Panc1 (cell line): ENCODE measurements at regions not wholly inside any gene's neighbourhood (a gene's known extent, or its start where the extent isn't known, plus 50 kb on each side); places are given as distances from the start of the nearest gene placed in this dataset.

Source experiments
- ATAC-seq: fragments of 200-7000 bp; cut with Tn5 transposase; 2 replicates; pipeline ENCODE4 v1.9.1; 2020; ENCODE audit warnings: mild to moderate bottlenecking, moderate library complexity
- BruUV-seq: library from RNA; stranded (reverse); fragments of 400-500 nt; replicated peaks from 2 replicates; lab custom pipeline; 2021; lab: Mats Ljungman, UMichigan
- CTCF ChIA-PET: fragments of 300-600 bp; sonication (Branson Sonifier 250); formaldehyde crosslinking; loops from one replicate; lab custom pipeline; 2022; ENCODE audit warnings: antibody characterized with exemption; lab: Charles Lee
- POLR2A ChIA-PET: fragments of 300-600 bp; sonication (Branson Sonifier 250); formaldehyde crosslinking; loops from one replicate; lab custom pipeline; 2022; ENCODE audit warnings: antibody characterized with exemption; lab: Charles Lee
- DNase-seq: peaks from one replicate; pipeline ENCODE4 v3.0.0-alpha.2; 2010; ENCODE audit warnings: low read depth, low spot score
- H3K27ac ChIP-seq: 2 replicates; pipeline ENCODE4 v1.5.1; 2011; ENCODE audit warnings: mild to moderate bottlenecking, low read length, inconsistent platforms
- H3K27me3 ChIP-seq: fragments of 200-500 bp; sonication (Bioruptor generic); 2 replicates; pipeline ENCODE4 v1.6.0; 2014; ENCODE audit warnings: low read length, inconsistent platforms; ENCODE audit not compliant: control insufficient read depth, insufficient read depth
- H3K36me3 ChIP-seq: fragments of 200-500 bp; sonication (Bioruptor generic); 2 replicates; pipeline ENCODE4 v1.5.1; 2014; ENCODE audit warnings: inconsistent platforms, mild to moderate bottlenecking, low read length, moderate library complexity; ENCODE audit not compliant: control insufficient read depth, insufficient read depth
- H3K4me1 ChIP-seq: 2 replicates; pipeline ENCODE4 v1.5.1; 2011; ENCODE audit warnings: inconsistent platforms, mild to moderate bottlenecking, low read length, moderate library complexity; ENCODE audit not compliant: control insufficient read depth, insufficient read depth
- H3K4me3 ChIP-seq, 2 experiments: 2 replicates each; pipeline ENCODE4 v1.5.1; 2011 to 2012; ENCODE audit warnings: low read depth in 2 of 2, low read length in 2 of 2, mild to moderate bottlenecking in 2 of 2, inconsistent platforms in 1 of 2, moderate library complexity in 1 of 2
- H3K9me3 ChIP-seq: fragments of 200-500 bp; sonication (Bioruptor generic); 2 replicates; pipeline ENCODE4 v1.5.1; 2014; ENCODE audit warnings: low read depth, mild to moderate bottlenecking, inconsistent platforms, low read length, moderate library complexity; ENCODE audit not compliant: control insufficient read depth, insufficient read depth
- POLR2AphosphoS5 ChIP-seq: IDR thresholded peaks from 2 replicates; pipeline ENCODE4 v1.6.1; 2012; ENCODE audit warnings: mild to moderate bottlenecking, low read depth, low read length, moderate library complexity
- SIN3A ChIP-seq: IDR thresholded peaks from 2 replicates; pipeline ENCODE4 v1.6.1; 2012; ENCODE audit warnings: low read depth, mild to moderate bottlenecking, low read length, moderate library complexity, borderline replicate concordance; ENCODE audit not compliant: insufficient read depth
- TCF7L2 ChIP-seq: IDR thresholded peaks from 2 replicates; pipeline ENCODE4 v1.6.1; 2011; ENCODE audit warnings: mild to moderate bottlenecking, low read depth, low read length, inconsistent platforms
- in situ Hi-C: cut with HindIII; loops from 2 replicates; pipeline ENCODE4 v1.10.0; 2016; ENCODE audit warnings: low sequenced_read_pairs, low pct_unique_long_range_greater_than_20kb
- intact Hi-C: fragments of 100-400 bp; cut with micrococcal nuclease; formaldehyde crosslinking; loops from one replicate; pipeline ENCODE4 v1.10.0; 2022; ENCODE audit not compliant: unreplicated experiment
- TF ChIP-seq, protein P1 (sequence below), 2 experiments: IDR thresholded peaks; 2 replicates each; pipeline ENCODE4 v1.6.1; 2011 to 2012; ENCODE audit warnings: low read depth in 2 of 2, control low read depth in 1 of 2, low read length in 1 of 2, mild to moderate bottlenecking in 1 of 2, moderate library complexity in 1 of 2; ENCODE audit not compliant: insufficient read depth in 1 of 2
- TF ChIP-seq, protein P2 (sequence below): fragments of 450-650 bp; IDR thresholded peaks from 2 replicates; pipeline ENCODE4 v1.5.1; 2017; ENCODE audit warnings: mild to moderate bottlenecking

DNA sequence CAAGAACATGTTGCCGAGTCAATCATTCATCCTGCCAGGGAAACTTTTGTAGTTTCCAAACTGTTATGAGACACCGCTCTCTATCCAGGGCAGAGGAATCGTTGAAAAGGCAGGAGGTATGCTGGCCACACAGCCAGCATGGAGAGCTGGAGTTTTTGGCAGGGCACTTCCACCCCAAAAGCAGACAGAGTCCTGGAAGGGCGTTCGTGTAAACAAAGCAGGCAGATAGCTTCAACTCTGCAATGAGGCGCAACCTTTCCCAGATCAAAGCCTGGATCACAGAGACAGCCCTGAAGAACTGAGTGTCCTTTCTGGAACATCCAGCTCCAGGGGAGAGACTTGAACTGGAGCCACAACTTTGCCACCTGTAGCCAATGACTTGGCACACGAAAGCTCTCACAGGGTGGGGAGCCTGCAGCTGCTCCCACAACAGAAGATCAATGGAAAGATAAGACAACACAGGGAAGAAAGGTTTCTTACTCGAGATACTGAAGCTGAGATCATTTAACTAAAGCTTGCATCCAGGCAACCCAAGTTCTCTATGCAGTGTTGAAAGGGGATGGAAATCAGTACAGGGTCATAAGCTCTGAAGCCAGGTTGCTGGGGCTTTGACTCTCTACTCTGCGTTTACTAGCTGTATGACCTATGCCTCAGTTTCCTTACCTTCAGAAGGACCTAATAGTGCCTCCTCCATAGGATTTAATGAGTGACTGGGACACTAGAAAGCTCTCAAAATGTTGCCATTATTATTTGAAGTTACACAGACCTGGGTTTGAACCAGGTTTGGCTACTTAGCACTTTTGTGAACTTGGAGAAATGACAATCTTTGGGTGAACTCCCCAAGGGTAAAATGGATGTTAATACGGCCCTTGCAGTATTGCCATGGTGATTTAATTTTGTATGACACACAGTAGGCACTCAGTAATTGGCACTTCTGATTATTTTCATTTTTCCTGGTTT is 434.8 kb upstream of the NPVF start:
- no peak for DNase-seq
- H3K9me3 ChIP-seq: no peaks in the 10 kb centered on the region
- H3K36me3 ChIP-seq: no peaks in the 10 kb centered on the region; the same call in 1 of the 2 replicates
- no peak for ATAC-seq
- TF ChIP-seq POLR2AphosphoS5 (no peak), SIN3A (no peak), TCF7L2 (no peak)
- TF ChIP-seq, protein P1, sequence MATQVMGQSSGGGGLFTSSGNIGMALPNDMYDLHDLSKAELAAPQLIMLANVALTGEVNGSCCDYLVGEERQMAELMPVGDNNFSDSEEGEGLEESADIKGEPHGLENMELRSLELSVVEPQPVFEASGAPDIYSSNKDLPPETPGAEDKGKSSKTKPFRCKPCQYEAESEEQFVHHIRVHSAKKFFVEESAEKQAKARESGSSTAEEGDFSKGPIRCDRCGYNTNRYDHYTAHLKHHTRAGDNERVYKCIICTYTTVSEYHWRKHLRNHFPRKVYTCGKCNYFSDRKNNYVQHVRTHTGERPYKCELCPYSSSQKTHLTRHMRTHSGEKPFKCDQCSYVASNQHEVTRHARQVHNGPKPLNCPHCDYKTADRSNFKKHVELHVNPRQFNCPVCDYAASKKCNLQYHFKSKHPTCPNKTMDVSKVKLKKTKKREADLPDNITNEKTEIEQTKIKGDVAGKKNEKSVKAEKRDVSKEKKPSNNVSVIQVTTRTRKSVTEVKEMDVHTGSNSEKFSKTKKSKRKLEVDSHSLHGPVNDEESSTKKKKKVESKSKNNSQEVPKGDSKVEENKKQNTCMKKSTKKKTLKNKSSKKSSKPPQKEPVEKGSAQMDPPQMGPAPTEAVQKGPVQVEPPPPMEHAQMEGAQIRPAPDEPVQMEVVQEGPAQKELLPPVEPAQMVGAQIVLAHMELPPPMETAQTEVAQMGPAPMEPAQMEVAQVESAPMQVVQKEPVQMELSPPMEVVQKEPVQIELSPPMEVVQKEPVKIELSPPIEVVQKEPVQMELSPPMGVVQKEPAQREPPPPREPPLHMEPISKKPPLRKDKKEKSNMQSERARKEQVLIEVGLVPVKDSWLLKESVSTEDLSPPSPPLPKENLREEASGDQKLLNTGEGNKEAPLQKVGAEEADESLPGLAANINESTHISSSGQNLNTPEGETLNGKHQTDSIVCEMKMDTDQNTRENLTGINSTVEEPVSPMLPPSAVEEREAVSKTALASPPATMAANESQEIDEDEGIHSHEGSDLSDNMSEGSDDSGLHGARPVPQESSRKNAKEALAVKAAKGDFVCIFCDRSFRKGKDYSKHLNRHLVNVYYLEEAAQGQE (IDR thresholded peaks at IDR 0.05; ENCODE audit: insufficient read depth in 1 of 2, low read depth in 2 of 2, low read length in 1 of 2): no peak
- TF ChIP-seq, protein P2, sequence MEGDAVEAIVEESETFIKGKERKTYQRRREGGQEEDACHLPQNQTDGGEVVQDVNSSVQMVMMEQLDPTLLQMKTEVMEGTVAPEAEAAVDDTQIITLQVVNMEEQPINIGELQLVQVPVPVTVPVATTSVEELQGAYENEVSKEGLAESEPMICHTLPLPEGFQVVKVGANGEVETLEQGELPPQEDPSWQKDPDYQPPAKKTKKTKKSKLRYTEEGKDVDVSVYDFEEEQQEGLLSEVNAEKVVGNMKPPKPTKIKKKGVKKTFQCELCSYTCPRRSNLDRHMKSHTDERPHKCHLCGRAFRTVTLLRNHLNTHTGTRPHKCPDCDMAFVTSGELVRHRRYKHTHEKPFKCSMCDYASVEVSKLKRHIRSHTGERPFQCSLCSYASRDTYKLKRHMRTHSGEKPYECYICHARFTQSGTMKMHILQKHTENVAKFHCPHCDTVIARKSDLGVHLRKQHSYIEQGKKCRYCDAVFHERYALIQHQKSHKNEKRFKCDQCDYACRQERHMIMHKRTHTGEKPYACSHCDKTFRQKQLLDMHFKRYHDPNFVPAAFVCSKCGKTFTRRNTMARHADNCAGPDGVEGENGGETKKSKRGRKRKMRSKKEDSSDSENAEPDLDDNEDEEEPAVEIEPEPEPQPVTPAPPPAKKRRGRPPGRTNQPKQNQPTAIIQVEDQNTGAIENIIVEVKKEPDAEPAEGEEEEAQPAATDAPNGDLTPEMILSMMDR: no peak
- no peak overlapping the region for H3K27ac ChIP-seq
- ChIA-PET POLR2A (no interaction called here), CTCF (no interaction called here)
- no TSS peak for BruUV-seq
- no peak overlapping the region for H3K4me3 ChIP-seq
- intact Hi-C loops: no loop called here
- H3K27me3 ChIP-seq: peaks cover 11% of the 10 kb centered on the region
- in situ Hi-C loops: no loop called here
- no peaks in the 10 kb centered on the region for H3K4me1 ChIP-seq

DNA sequence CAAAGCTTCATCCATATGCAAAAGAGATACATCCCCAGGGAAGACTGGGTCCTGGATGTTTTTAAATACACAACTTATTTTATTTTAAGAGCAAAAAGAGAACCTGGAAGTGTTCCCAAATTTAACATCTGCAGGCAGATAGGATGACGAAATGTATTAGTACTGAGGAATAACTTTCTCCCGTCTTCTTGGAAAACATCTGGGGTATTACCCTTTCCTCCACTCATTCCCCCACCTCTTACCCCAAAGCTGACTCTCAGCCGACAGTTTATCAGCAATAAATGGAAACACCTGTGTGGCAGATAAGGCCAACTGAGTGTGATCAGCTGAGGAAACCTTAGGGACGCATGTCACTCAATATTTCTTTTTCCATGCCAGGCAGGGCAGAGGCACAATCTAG is 435.6 kb upstream of the NPVF start:
- intact Hi-C loops: no loop called here
- in situ Hi-C loops: no loop called here
- Histone ChIP-seq H3K27ac (no peak overlapping the region), H3K4me3 (no peak overlapping the region), H3K9me3 (no peaks in the 10 kb centered on the region), H3K36me3 (no peaks in the 10 kb centered on the region), H3K4me1 (no peaks in the 10 kb centered on the region), H3K27me3 (peaks cover 9% of the 10 kb centered on the region)
- BruUV-seq: no TSS peak
- POLR2A ChIA-PET: no interaction called here
- TF ChIP-seq POLR2AphosphoS5 (no peak), SIN3A (no peak), TCF7L2 (no peak)
- TF ChIP-seq, protein P1 (IDR thresholded peaks at IDR 0.05; ENCODE audit: insufficient read depth in 1 of 2, low read depth in 2 of 2, low read length in 1 of 2): no peak
- TF ChIP-seq, protein P2: no peak
- DNase-seq: no peak
- no peak for ATAC-seq
- CTCF ChIA-PET: no interaction called here
